Fibroblast of peridontal ligament (primary cell): ENCODE measurements at regions not wholly inside any gene's neighbourhood (a gene's known extent, or its start where the extent isn't known, plus 50 kb on each side); places are given as distances from the start of the nearest gene placed in this dataset.

Experiments
- DNase-seq: peaks from one replicate; pipeline ENCODE4 v3.0.0-alpha.2; 2010; ENCODE audit errors: extremely low read depth

DNA sequence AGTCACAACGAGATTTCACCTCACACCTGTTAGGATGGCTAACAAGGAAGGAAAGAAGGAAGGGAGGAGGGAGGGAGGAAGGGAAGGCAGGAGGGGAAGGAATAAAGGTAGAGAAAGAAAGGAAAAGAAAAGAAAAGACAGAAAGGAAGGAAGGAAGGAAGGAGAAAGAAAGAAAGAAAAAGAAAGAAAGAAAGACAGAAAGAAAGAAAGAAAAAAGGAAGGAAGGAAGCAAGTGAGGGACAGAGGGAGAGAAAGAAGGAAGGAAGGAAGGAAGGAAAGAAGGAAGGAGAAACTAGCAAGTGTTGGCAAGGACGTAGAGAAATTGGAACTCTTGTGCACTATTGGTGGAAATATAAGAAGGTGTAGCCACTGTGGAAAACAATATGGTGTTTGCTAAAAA, 52.2 kb downstream of the CCDC185 start:
- DNase-seq: no peak

DNA sequence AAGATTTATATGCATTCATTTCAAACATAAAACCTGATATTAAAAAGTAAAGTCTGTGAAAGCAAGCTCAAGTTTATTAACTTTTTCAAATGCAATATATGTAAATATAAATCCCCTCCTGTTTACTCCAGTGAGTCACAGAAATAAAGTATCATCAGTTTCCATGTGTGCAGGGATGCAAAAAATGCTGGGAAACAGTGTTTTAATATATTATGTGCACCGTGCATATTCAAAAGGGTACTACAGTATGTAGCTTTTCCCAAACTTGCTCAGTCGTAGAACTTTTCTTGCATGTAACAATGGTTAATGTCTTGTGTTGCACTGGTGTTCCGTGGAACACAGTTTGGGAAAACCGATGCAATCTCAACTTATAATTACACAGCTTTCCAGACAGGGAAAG, 60.7 kb downstream of the CCDC185 start:
- no peak for DNase-seq

DNA sequence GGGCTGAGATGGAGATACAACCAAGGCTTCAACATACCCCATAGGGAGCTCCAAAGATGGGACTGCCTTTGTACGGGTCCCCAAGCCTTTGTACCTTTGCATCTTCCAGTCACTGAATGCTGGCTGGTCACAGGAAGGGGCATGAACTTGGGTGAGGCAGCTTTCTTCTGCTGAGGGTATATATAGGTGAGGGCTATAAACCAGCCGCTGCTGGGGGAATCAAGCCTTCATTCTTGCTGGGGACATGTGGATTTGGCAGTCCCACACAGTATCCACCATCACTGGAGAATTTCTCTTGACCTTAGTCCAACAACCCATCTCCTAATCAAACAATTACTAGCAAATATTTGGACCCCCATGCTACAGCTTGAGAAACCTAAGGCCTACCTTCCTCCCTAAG, 61.7 kb downstream of the CCDC185 start:
- no peak for DNase-seq

DNA sequence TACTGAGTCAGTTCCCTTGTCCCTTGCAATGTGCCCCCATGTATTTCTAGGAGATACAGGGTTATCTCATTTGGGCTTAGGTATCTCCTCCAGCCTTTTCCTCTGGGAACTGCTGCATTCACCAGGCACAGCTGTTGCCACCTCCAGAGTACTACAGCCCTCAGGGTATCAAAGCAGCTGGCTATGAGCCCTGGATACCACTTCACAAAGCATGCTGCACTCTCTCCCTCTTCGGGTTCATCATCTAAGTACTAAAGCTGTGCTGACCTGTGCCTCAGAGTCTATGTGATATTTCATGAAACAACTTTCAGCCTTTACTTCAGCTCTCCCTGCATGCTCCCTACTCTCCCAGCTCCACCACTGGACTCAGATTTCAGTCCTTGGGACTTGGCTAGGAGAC, 62.3 kb downstream of the CCDC185 start:
- DNase-seq: no peak

DNA sequence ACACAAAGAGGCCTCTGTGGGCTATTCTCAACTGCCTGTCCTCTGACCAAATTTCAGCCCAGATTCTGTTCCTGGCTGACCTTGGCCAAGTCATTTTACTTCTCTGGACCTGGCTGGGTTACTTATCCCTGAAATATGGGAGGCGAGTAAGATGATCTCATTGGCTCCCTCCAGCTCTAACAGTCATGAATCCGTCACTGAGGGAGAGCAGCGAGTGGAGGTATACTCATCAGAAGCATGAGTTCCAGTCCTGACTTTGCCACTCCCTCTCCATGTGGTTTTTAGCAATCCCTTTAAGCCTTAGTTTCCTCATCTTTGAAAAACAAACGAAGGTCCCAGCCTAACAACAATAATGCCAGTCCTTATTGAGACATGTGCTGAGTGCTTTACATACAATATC, 63.5 kb downstream of the CCDC185 start:
- DNase-seq: no peak

DNA sequence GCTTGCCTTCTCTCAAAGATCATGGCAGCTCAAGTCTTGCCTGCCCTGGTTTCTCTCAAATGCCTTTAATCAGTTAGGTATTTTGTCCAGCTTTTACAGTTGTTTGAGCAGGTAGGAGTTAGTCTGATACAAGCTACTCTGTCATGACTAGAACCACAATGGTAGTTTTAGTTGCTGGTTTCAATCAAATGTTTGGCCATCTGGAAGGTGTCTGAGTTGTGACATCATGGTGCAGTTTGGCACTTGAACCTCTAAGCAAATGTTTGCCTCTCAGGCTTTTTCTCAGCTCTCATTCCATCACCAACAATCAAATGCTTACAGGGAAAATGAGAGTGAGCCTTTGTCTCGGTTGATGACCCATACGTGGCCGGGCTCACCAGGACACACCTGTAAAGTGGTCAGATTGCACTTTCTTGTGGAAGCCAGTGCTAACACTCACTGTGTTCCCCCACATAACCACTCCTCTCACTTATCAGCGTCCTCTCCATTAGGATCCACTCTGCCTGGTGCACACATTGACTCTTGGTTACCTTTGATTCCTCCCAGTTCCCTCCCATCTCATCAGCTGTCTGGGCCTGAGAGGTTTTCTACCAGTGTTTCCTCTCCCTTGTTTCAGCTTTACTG, 67.5 kb downstream of the CCDC185 start:
- peak; percentile 4 for DNase-seq

DNA sequence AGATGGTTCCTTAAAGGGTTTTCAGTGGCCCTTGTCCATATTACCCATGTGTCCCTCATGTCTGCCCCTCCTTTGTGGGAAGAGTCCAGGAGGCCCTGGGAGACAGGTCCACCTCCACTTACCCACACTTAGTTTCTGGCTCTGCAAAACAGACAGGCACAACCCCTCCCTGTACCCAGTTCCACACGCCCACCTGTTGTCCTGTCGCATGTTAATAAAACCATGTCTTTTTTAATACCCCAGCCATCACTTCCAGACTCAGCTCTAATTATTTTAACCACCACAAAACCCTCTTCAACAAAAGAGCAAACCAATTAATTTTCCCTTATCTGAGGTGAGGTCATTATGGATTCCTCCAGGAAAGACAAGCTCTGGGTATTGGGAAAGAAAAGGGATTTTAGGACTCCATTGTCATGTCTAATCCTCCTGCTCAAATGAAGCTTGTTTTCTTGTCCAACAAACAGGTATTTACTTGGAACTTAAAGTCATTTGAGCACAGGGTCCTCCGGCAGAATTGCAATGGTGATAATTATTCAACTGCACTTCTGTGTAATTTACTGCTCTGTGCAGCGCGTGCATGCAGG, 68.9 kb downstream of the CCDC185 start:
- DNase-seq: no peak

DNA sequence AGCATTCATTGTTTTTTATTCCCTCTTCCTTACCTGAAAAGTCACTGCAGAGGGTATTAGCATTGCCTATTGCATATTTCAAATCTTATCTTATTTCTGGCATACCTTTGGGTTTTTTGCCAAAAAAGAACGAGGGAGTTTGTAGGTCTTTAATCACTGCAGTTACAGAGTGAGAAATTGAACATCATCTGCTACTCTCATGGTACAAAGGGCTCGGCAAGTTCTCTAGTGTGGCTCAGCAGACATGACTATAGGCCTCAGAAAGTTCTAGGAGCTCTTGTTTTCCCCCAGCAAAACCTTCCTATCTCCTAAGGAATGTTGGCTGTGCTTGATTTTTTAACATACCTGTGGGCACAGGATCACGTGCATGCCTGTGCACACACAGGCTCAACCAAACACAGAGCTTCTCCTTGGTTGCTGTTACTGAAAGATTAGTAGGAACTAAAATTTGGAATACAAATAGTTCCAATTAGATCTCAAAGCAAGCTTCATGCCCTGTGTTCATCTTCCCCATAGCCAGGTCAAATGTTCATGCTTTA, 69.7 kb downstream of the CCDC185 start:
- DNase-seq: no peak

DNA sequence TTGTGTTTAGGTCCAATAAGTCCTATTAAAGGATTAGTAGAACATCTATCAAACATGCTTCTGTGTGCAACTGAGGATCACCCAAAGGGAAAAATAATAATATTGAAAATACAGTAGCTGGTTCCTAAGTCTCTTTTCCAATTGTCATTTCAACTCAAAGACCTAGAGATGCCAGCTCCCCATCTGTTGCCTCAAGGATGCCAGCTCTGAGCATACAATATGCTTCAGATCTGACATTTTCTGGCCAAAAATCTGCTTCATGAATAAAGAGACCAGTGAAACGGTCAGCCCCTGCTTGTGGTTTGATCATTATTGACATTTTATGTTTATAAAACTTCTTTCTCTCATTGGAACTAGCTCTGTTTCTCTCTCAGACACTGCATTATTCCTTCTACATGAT, 72.9 kb downstream of the CCDC185 start:
- no peak for DNase-seq

DNA sequence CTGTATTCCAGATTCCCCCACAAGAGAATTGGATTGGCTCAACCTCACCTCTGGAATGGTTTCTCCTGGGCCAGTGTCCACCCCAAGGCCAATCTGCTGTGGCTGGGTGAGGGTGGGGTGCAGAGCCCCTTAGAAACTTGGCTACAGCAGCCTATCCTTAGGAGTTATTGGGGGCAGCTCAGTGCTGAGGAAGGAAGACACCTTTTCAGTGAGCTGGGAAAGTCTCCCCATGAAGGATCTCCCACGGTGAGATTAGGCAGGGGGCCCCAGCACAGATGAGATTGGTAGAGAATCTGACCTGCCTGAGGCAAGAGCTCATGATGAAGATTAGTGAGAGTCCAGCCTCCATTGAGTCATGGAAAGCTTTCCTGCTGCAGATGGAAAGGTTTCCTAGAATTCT, 78.4 kb downstream of the CCDC185 start:
- no peak for DNase-seq

DNA sequence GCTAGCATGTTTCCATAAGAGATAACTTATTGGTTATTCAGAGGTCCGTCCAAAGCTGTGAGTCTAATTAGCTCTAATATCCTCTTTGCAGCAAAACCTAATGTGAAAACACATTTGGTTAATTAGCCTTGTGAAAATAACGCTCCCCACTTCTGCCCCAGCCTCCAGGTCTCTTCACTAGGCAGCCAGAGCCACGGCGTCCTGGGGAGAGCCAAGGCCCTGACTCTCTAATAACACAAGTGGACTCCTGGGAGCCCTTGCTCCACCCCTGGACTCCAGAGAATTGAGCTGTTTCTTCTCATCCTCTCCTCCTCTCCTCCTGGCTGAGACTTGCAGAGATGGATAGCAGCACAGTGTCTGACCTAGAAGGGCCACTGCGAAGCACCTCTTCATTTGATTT, 78.8 kb downstream of the CCDC185 start:
- DNase-seq: no peak

DNA sequence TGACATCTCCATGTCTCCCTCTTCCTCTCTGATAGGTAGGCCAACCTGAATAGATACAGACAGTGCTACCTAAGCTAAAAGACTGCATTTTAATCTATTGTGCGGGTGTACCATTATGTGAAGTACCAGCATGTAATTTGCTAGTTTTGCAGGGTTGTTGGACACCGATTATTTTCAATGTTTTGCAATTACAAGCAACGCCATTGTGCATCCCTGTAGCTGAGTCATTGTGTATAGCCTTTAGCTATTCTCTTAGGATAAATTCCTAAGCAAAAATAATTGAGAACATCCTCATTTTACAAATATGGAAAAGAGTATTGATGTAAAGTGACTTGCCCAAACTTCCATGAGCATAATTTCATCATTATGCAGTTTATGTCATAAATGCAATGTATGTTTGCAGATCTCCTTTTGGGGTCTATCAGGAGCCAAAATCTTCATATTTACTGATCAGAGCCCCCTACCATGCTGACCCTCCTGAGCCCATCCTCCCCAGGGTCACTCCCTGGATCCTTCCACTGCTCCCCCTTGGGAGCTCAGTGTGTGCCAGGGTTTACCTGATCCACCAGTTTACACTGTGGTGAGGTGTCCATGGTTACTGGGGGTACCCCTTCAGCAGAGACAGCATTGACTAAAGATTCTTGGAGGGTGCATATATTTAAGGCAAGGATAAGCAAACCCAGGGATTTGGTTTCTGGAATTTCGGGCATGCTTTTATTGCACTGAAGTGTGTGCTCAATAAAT, 80.6 kb downstream of the CCDC185 start:
- no peak for DNase-seq

DNA sequence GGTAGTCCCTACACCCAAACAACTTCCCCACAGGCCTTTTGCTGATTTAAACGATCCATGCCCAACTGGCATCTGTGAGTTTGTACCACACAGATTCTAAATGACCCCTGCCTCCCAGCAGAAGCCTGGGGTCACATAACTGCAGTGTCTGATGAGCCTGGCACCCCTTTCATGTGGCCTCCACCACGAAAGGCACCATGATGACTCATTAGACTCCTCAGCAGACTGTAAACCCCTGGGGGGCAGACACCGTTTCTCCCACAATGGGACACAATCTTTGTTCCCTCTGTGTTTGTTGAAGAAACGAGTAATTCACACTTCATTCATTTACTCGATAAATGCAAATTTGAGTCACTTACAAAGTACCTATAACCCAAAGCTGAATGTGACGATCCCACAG, 81.6 kb downstream of the CCDC185 start:
- DNase-seq: no peak

DNA sequence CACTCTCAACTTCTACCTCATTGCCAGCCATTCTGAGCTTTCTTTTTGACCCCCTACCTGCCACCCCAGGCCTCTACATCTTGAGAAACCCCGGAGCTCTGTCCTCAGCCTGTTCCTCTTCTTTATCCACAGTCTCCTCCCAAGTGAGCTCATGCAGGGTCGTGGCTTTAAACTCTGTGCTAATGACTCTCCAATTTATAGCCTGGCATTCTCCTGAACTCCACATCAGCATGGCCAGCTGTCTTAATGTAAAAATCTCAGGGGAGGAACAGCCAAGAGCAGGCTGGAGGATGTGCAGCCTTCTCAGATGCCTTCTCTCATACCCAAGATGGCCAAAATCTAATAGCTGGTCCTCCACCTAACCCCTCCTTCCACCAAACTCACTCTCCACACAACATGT, 84.2 kb downstream of the CCDC185 start:
- DNase-seq: no peak

DNA sequence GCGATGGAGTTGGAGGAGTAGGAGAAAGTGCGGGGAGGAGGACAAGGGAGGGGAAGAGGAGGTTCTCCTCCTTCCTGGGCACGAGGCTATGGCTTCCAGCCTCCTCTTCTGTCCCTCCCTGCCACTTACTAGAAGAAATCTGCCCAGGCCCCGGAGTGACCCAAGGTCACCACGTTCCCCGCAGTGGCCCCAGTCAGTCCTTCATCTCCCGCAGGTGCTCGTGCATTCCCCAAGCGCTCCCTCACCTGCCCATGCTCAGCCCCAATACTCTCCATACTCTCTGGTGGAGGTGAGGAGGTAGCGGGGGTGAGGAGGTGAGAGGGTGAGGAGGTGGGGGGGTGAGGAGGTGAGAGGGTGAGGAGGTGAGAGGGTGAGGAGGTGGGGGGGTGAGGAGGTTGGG, 85.4 kb downstream of the CCDC185 start:
- no peak for DNase-seq

DNA sequence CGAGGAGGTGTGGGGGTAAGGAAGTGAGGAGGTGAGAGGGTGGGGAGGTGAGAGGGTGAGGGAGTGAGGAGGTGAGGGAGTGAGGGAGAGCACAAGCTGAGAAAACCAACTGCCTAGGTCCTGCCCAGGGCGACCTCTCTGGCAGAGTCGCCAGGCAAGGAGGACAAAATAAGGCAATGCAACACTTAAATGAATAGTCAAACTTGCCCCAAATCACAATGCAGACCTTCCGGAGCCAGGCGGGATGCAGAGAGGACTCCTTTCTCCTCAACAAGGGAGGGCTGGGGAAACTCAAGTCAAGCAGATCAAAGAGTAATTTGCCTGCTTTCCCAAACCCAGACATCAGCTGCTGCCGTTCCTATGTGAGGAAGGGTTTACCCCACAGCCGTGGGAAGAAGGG, 86.0 kb downstream of the CCDC185 start:
- DNase-seq: no peak

DNA sequence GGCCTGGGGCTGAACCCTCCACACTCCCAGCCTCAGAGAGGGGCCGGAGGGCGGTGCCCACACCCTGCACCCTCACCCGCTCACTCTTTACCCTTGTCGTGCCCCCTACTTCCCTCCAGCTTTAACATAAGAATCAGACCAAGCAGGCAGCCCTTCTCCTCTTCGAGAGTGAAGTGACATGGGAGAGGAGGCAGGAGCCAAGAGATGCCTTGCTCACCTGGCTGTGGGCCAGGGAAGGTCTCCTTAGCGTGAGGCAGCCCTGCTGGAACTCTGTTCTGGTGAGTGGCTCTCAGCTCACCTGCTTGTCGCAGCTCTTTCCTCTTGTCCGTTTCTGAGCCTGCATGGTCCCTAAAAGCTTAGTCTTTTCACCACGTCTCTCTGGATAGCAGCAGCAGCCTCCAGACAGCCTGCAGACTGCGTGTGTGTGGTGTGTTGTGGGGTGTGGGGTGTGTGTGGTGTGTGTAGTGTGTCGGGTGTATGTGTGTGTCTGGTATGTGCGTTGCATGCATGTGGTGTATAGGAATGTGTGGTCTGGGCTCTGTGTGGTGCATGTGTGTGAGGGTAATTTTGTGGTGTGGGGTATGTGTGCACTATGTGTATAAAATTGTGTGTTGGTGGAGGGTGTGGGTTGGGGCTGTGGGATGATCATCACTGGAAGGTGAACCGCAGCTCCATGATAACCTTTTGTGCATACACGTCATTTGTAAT, 86.7 kb downstream of the CCDC185 start:
- DNase-seq: no peak

DNA sequence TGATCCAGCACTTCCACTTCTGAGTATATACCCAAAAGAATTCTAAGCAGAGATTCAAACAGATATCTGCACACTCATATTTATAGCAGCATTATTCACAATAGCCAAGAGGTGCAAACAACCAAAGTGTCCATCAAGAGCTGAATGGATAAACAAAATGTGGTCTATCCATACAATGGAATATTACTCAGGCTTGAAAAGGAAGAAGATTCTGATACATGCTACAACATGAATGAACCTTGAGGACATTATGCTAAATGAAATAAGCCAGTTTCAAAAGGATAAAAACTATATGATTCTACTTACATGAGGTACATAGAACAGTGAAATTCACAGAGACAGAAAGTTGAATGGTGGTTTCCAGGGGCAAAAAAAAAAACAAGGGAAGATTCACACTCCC, 88.9 kb downstream of the CCDC185 start:
- DNase-seq: no peak

DNA sequence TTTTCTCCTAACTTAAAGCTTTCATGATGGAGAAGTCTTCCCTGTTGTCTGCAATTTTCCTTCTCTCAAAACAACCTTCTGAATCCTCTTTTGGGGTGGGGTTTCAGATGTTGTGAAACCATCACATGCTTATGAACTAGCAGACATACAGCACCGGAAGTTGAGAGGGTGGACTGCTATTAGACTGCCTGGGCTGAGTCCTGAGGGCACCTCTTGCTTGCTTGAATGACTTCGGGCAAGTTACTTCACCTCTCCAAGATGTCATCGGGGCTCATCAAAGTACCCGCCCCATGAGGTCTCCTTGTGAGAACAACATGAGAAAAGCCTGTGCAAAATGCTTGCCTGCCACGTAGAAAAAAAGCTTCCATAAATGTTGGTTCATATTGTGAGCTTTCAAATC, 89.6 kb downstream of the CCDC185 start:
- DNase-seq: no peak

DNA sequence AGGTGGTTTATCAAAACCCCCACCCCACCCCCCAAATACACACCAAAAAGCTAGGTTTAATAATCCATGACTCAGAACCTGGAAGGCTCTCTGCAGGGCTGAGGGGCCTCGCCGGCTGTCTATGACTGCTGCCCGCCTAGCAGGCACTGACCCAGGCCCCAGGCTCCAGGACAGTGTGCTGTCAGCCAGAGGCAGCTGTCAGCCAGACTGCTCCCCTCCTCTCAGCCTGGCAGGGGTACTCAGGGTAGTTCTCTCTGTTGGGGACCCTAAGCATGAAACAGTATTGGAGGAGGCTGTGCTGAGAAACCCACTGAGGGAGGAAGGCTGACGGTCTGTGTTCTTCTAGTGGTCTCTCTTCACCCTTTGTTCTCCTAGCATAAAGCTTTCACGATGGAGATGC, 90.3 kb downstream of the CCDC185 start:
- DNase-seq: no peak

DNA sequence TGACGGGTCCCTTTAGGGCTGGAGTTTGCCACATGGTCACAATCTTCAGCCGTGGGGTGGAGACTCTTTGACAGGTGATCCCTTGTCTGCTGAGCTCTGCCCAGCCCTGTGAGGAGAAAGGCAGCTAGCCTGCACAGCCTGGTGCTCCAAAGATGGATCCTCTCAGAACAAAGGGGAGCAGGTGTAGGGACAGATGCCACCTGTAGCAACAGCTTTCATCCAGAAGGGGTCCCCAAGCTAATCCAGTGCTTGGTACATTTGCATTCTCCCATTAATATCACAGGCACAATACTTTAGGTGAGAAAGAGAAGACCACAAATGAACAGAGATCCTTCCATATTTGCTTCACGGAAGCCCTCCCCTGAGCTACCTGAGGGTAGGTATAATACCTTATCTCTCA, 93.2 kb downstream of the CCDC185 start:
- DNase-seq: no peak
